ENCODE measurements at regions not wholly inside any gene's neighbourhood (a gene's known extent, or its start where the extent isn't known, plus 50 kb on each side); places are given as distances from the start of the nearest gene placed in this dataset.

DNA sequence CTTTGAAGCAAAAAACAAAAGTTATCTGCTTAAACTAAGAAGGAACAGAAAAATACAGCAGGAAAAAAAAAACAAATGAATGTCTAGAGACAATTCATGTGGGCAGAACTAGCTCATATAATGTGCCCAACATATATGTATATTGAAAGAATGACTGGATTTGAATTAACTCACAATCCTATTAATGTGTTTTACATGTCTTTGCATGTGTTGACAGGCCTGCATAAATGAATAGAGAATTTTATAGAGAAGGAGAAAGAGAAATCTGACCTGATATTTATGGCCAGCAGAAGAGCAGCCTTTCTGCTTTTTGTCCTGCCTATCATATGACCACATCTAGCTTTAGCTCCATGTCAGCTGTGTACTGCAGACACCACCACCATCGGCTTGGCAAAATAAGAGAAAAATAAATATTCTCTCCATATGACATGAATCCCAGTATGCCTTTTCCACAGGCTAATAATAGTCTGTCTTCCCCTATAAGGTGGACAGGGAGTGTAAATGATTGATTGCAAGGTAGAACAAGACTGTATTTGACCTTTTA lies 171.5 kb upstream of the PALMD start:
- in situ Hi-C loops (cut with HindIII; ENCODE audit: low pct_ligation_motif_present, low sequenced_read_pairs): no loop called here

DNA sequence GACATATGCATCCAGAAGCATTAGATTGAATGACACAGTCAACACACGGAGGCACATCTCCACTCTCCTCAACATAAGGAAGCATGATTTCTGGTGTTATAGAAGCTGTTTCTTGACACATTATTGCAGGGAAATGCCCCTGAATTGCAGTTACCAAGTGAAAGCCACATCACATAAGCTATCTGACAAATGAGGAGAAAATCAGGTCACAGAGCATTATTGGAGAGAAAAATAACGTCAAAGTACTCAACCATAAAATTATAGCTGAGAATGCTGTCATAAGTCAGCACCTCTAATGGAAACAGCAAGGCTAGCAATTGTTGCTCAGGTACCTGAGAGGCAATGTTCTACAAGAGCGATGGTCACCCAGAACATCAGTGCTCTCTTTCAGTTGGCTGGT lies 169.9 kb upstream of the PALMD start:
- Histone ChIP-seq H3K27me3 (replicated peaks) (no peaks in the 10 kb centered on the region), H3K36me3 (replicated peaks) (no peaks in the 10 kb centered on the region), H3K27ac (no peak overlapping the region), H3K4me3 (ENCODE audit: low read depth, low read length) (no peak overlapping the region)
- TF ChIP-seq, protein P1, sequence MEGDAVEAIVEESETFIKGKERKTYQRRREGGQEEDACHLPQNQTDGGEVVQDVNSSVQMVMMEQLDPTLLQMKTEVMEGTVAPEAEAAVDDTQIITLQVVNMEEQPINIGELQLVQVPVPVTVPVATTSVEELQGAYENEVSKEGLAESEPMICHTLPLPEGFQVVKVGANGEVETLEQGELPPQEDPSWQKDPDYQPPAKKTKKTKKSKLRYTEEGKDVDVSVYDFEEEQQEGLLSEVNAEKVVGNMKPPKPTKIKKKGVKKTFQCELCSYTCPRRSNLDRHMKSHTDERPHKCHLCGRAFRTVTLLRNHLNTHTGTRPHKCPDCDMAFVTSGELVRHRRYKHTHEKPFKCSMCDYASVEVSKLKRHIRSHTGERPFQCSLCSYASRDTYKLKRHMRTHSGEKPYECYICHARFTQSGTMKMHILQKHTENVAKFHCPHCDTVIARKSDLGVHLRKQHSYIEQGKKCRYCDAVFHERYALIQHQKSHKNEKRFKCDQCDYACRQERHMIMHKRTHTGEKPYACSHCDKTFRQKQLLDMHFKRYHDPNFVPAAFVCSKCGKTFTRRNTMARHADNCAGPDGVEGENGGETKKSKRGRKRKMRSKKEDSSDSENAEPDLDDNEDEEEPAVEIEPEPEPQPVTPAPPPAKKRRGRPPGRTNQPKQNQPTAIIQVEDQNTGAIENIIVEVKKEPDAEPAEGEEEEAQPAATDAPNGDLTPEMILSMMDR (IDR thresholded peaks at IDR 0.05; ENCODE audit: low read depth, low read length, missing control alignments): no peak
- DNase-seq: no peak
- in situ Hi-C loops (cut with HindIII; ENCODE audit: low pct_ligation_motif_present, low sequenced_read_pairs): no loop called here

More for the DNA sequence above, 171.5 kb upstream of the PALMD start:
- no peak overlapping the region for H3K4me3 ChIP-seq (ENCODE audit: low read depth, low read length)
- H3K36me3 ChIP-seq (replicated peaks): no peaks in the 10 kb centered on the region
- no peak for DNase-seq
- no peak overlapping the region for H3K27ac ChIP-seq
- TF ChIP-seq, protein P1 (IDR thresholded peaks at IDR 0.05; ENCODE audit: low read depth, low read length, missing control alignments): no peak
- no peaks in the 10 kb centered on the region for H3K27me3 ChIP-seq (replicated peaks)

DNA sequence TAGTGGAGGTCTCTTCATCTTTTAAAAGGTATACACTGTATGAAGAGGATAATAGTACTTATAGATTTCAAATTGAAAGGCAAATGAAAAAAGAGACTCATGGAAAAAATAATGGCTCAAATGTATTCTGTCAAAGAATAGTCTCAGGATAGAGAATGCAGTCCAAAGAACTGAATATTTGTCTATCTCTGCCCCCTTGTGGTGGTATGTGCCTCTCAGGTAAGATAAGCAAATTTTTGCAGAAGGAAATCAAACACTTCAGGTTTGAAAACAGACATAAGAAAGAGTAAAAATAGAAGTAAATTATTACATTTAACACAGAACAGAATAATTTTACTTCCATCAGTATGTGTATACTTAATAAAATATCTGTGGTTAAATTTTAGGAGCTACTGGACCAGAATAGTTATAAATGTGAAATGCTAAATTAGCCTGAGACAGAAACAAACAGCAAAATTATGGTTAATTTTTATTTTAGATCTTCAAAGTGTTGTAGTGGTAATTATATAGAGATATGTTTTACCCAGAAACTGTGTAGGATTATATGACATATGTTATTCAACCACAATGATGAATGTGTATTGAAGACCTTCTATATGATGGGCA lies 164.4 kb upstream of the PALMD start:
- Histone ChIP-seq H3K4me3 (ENCODE audit: low read depth, low read length) (no peak overlapping the region), H3K36me3 (replicated peaks) (no peaks in the 10 kb centered on the region), H3K27me3 (replicated peaks) (no peaks in the 10 kb centered on the region), H3K27ac (no peak overlapping the region)
- TF ChIP-seq, protein P1 (IDR thresholded peaks at IDR 0.05; ENCODE audit: low read depth, low read length, missing control alignments): peak; percentile 65
- peak; percentile 67 for DNase-seq
- in situ Hi-C loops (cut with HindIII; ENCODE audit: low pct_ligation_motif_present, low sequenced_read_pairs): no loop called here

GRCh38 chr1:99482286-99482685 lies 163.6 kb upstream of the PALMD start:
- TF ChIP-seq, protein P1 (IDR thresholded peaks at IDR 0.05; ENCODE audit: low read depth, low read length, missing control alignments): no peak
- DNase-seq: no peak
- Histone ChIP-seq H3K27ac (no peak overlapping the region), H3K4me3 (ENCODE audit: low read depth, low read length) (no peak overlapping the region), H3K27me3 (replicated peaks) (no peaks in the 10 kb centered on the region), H3K36me3 (replicated peaks) (no peaks in the 10 kb centered on the region)
- in situ Hi-C loops (cut with HindIII; ENCODE audit: low pct_ligation_motif_present, low sequenced_read_pairs): no loop called here

GRCh38 chr1:99482750-99483149 lies 163.2 kb upstream of the PALMD start:
- H3K27me3 ChIP-seq (replicated peaks): no peaks in the 10 kb centered on the region
- TF ChIP-seq, protein P1 (IDR thresholded peaks at IDR 0.05; ENCODE audit: low read depth, low read length, missing control alignments): no peak
- no peak overlapping the region for H3K27ac ChIP-seq
- no peak for DNase-seq
- no peak overlapping the region for H3K4me3 ChIP-seq (ENCODE audit: low read depth, low read length)
- in situ Hi-C loops (cut with HindIII; ENCODE audit: low pct_ligation_motif_present, low sequenced_read_pairs): no loop called here
- H3K36me3 ChIP-seq (replicated peaks): no peaks in the 10 kb centered on the region

DNA sequence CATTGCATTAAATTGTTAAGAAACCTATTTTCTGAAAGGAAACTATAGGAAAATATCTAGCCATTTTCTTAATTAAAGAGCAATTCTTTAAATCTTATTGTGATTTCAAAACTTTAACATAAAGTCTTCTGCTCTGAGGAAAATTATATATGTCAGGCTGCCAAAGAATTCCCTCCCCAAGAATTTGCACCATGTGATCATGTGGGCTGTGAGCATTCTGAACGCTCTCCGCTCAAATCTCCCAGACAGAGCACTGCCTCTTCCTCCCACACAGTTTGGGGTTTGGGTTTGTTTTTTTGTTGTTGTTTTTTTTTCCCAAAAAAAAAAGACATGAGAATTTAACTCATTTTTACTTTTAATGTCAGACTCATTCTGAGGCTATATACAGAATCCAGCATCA lies 155.9 kb upstream of the PALMD start:
- Histone ChIP-seq H3K27me3 (replicated peaks) (no peaks in the 10 kb centered on the region), H3K27ac (no peak overlapping the region), H3K36me3 (replicated peaks) (no peaks in the 10 kb centered on the region), H3K4me3 (ENCODE audit: low read depth, low read length) (no peak overlapping the region)
- TF ChIP-seq, protein P1 (IDR thresholded peaks at IDR 0.05; ENCODE audit: low read depth, low read length, missing control alignments): no peak
- in situ Hi-C loops (cut with HindIII; ENCODE audit: low pct_ligation_motif_present, low sequenced_read_pairs): no loop called here
- DNase-seq: no peak
